ENCODE measurements at regions not wholly inside any gene's neighbourhood (a gene's known extent, or its start where the extent isn't known, plus 50 kb on each side); places are given as distances from the start of the nearest gene placed in this dataset.

DNA sequence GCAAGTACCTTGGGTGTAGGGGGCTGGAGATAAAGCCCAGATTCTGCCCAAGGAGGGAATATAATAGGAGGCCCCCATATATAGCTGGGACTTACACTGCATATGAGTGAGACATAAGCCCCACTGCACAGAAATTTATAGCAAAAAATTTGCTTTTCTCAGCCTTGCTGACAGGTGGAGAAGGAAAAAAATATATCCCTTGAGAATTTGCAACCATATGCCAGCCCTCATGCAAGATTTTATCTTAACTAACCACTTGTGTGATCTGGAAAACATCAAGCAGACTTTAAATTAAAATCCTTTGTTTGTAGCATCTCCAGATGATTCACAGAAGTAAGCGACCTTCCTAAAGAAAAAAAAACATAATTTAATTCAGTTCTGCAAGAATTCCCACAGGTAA lies 288.2 kb downstream of the BCL2 start:
- TF ChIP-seq ZFP3 (CRISPR knock-in tag; IDR thresholded peaks at IDR 0.05), result no peak
- no peak for TF ChIP-seq RARB (CRISPR knock-in tag; IDR thresholded peaks at IDR 0.05)
- no peak for TF ChIP-seq TOX (CRISPR knock-in tag; IDR thresholded peaks at IDR 0.05; ENCODE audit: borderline replicate concordance)
- TF ChIP-seq, protein P1, sequence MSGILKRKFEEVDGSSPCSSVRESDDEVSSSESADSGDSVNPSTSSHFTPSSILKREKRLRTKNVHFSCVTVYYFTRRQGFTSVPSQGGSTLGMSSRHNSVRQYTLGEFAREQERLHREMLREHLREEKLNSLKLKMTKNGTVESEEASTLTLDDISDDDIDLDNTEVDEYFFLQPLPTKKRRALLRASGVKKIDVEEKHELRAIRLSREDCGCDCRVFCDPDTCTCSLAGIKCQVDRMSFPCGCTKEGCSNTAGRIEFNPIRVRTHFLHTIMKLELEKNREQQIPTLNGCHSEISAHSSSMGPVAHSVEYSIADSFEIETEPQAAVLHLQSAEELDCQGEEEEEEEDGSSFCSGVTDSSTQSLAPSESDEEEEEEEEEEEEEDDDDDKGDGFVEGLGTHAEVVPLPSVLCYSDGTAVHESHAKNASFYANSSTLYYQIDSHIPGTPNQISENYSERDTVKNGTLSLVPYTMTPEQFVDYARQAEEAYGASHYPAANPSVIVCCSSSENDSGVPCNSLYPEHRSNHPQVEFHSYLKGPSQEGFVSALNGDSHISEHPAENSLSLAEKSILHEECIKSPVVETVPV (CRISPR knock-in tag; IDR thresholded peaks at IDR 0.05), result no peak

Measured in SK-N-SH treated with all-trans-retinoic acid at 6 μM for 48 hours (cell line).